ENCODE measurements at regions not wholly inside any gene's neighbourhood (a gene's known extent, or its start where the extent isn't known, plus 50 kb on each side); places are given as distances from the start of the nearest gene placed in this dataset.

GRCh38 chr16:8323153-8323552 is 267.2 kb downstream of the TMEM114 start:
- H2BK20ac ChIP-seq (ENCODE audit: low read length): no peak overlapping the region
- H3K27me3 ChIP-seq (replicated peaks in 1 of 4; ENCODE audit: control insufficient read depth in 3 of 4, extremely low read depth in 1 of 4, insufficient read depth in 3 of 4, low read length in 3 of 4): no peaks in the 10 kb centered on the region
- H3K9me3 ChIP-seq (ENCODE audit: insufficient read depth in 2 of 2, low read depth in 1 of 2, low read length in 1 of 2): peaks cover 0 to 4% of the 10 kb centered on the region in 2 experiments; a peak in 1 of 4 replicates
- WGBS, 2 experiments (ENCODE audit: extremely low coverage in 1 of 2, insufficient coverage in 1 of 2, insufficient read length in 1 of 2, insufficient replicate concordance in 2 of 2, low coverage in 1 of 2, low lambda C conversion rate in 2 of 2, missing lambda C conversion rate in 1 of 2): 95% methylated on average over 2 of the region's 2 CpGs; no CpG with 5 or more reads in 1 of the 2 experiments
- CTCF ChIA-PET (ENCODE audit: partially characterized antibody): no interaction called here
- DNase-seq (ENCODE audit: low read depth in 1 of 2, low spot score in 2 of 2) (no peak), FAIRE-seq (no peak)
- H3K4me3 ChIP-seq (ENCODE audit: extremely low read depth in 1 of 4, insufficient read depth in 2 of 4, low read depth in 3 of 4, low read length in 4 of 4): no peak overlapping the region
- no peak overlapping the region for H3K27ac ChIP-seq (ENCODE audit: low read depth, low read length)
- H3K4me1 ChIP-seq (replicated peaks in 1 of 4; ENCODE audit: control insufficient read depth in 3 of 4, insufficient read depth in 4 of 4, low read length in 3 of 4): no peaks in the 10 kb centered on the region
- H4K20me1 ChIP-seq (replicated peaks in 1 of 2; ENCODE audit: control insufficient read depth in 1 of 2, insufficient read depth in 2 of 2, low read length in 2 of 2): no peaks in the 10 kb centered on the region
- no peak overlapping the region for H3K56ac ChIP-seq (replicated peaks; ENCODE audit: insufficient read length, low read depth, low read length)
- no peak overlapping the region for H3K14ac ChIP-seq (ENCODE audit: insufficient read length)
- no peak overlapping the region for H2BK5ac ChIP-seq (ENCODE audit: low read depth, low read length)
- H3K36me3 ChIP-seq (ENCODE audit: control insufficient read depth in 2 of 4, insufficient read depth in 4 of 4, low read length in 3 of 4): no peaks in the 10 kb centered on the region
- H2AK5ac ChIP-seq (ENCODE audit: low read depth, low read length): no peak overlapping the region
- H4K8ac ChIP-seq (ENCODE audit: extremely low read depth, insufficient read depth, low read length): no peak overlapping the region
- no peak overlapping the region for H3K18ac ChIP-seq (ENCODE audit: extremely low read depth, low read length)
- H3K4me2 ChIP-seq (ENCODE audit: insufficient read depth in 1 of 2, low read depth in 2 of 2, low read length in 2 of 2): no peak overlapping the region
- POLR2A ChIA-PET (ENCODE audit: partially characterized antibody): no interaction called here
- no peaks in the 10 kb centered on the region for H3K79me2 ChIP-seq (ENCODE audit: control insufficient read depth in 1 of 2, insufficient read depth in 2 of 2, low read length in 2 of 2)
- no peak overlapping the region for H3K4ac ChIP-seq (replicated peaks; ENCODE audit: insufficient read length, low read depth, low read length)
- H2BK12ac ChIP-seq (ENCODE audit: low read depth, low read length): no peak overlapping the region
- H3K23ac ChIP-seq (ENCODE audit: insufficient read length): no peak overlapping the region
- H2AFZ ChIP-seq (ENCODE audit: low read length): no peak overlapping the region
- no peak overlapping the region for H2BK120ac ChIP-seq (replicated peaks; ENCODE audit: low read depth, low read length)
- no peak overlapping the region for H4K91ac ChIP-seq (replicated peaks; ENCODE audit: insufficient read length, low read length)
- no peak overlapping the region for H4K5ac ChIP-seq (ENCODE audit: insufficient read length, low read depth, low read length)
- H3K23me2 ChIP-seq (ENCODE audit: low read depth, low read length): peaks cover 1% of the 10 kb centered on the region; the same call in 1 of the 2 replicates
- no peaks in the 10 kb centered on the region for H3K79me1 ChIP-seq (ENCODE audit: low read depth, low read length)
- H3K9ac ChIP-seq (replicated peaks in 1 of 4; ENCODE audit: extremely low read depth in 1 of 4, low read depth in 3 of 4, low read length in 3 of 4): no peak overlapping the region
- no peak overlapping the region for H2BK15ac ChIP-seq (ENCODE audit: low read length)
- no peak for TF ChIP-seq CBX5 (IDR thresholded peaks at IDR 0.05; ENCODE audit: low read depth, low read length)
- no peak for TF ChIP-seq TEAD4 (IDR thresholded peaks at IDR 0.05; ENCODE audit: low read depth, low read length)
- TF ChIP-seq MAX (IDR thresholded peaks at IDR 0.05): no peak
- TF ChIP-seq KDM4A (IDR thresholded peaks at IDR 0.05; ENCODE audit: low read depth, low read length, severe bottlenecking): no peak
- TF ChIP-seq HDAC6 (IDR thresholded peaks at IDR 0.05; ENCODE audit: low read depth, low read length): no peak
- TF ChIP-seq RBBP5 (IDR thresholded peaks at IDR 0.05; ENCODE audit: borderline replicate concordance, low read depth, low read length): no peak
- no peak for TF ChIP-seq RAD21 (IDR thresholded peaks at IDR 0.05 in 1 of 2, conservative IDR thresholded peaks at IDR 0.05 in 1 of 2; ENCODE audit: low read depth in 2 of 2, low read length in 2 of 2)
- TF ChIP-seq CEBPB (IDR thresholded peaks at IDR 0.05; ENCODE audit: low read depth, low read length): no peak
- no peak for TF ChIP-seq CHD1 (IDR thresholded peaks at IDR 0.05; ENCODE audit: low read depth, low read length)
- TF ChIP-seq ATF3 (IDR thresholded peaks at IDR 0.05; ENCODE audit: insufficient read depth, low read depth, low read length): no peak
- TF ChIP-seq MAFK (IDR thresholded peaks at IDR 0.05; ENCODE audit: low read depth, low read length): no peak
- no peak for TF ChIP-seq BACH1 (IDR thresholded peaks at IDR 0.05; ENCODE audit: low read length)
- TF ChIP-seq RXRA (IDR thresholded peaks at IDR 0.05; ENCODE audit: insufficient read depth, low read depth, low read length): no peak
- no peak for TF ChIP-seq POLR2A (IDR thresholded peaks at IDR 0.05; ENCODE audit: control extremely low read depth in 1 of 2, low read depth in 2 of 2, low read length in 2 of 2)
- no peak for TF ChIP-seq TAF7 (optimal IDR thresholded peaks at IDR 0.05; ENCODE audit: borderline replicate concordance, low read depth, low read length)
